Gastroesophageal sphincter (tissue), 4 donors: ENCODE measurements at regions not wholly inside any gene's neighbourhood (a gene's known extent, or its start where the extent isn't known, plus 50 kb on each side); places are given as distances from the start of the nearest gene placed in this dataset.

ENCODE experiments used
- ATAC-seq: fragments of 150-250 bp; one replicate; pipeline ENCODE4 v1.9.1; 2016; ENCODE audit warnings: mild to moderate bottlenecking, moderate library complexity
- H3K27ac ChIP-seq, 4 donors: fragments of 200-600 bp; sonication (generic) in 3 of 4; 1 replicate in 3 of 4; 2 replicates in 1 of 4; pipeline ENCODE4 v1.5.1; 2016 to 2019
- H3K27me3 ChIP-seq: fragments of 200-600 bp; sonication (generic); one replicate; pipeline ENCODE4 v1.5.1; 2019
- H3K36me3 ChIP-seq, 2 donors: fragments of 200-600 bp; sonication (generic); one replicate each; pipeline ENCODE4 v1.5.1; 2019; ENCODE audit warnings: control low read depth in 1 of 2
- H3K4me1 ChIP-seq, 3 donors: fragments of 200-600 bp; sonication (generic); 1 replicate in 2 of 3; 2 replicates in 1 of 3; pipeline ENCODE4 v1.5.1; 2016 to 2019; ENCODE audit warnings: control low read depth in 2 of 3
- H3K4me3 ChIP-seq, 2 donors: fragments of 200-600 bp; sonication (generic); one replicate each; pipeline ENCODE4 v1.5.1; 2019; ENCODE audit warnings: mild to moderate bottlenecking in 1 of 2, moderate library complexity in 1 of 2
- H3K9me3 ChIP-seq, 3 donors: fragments of 200-600 bp; sonication (generic); one replicate each; pipeline ENCODE4 v1.5.1; 2017 to 2019; ENCODE audit warnings: control low read depth in 2 of 3
- EP300 ChIP-seq: sonication (generic); formaldehyde crosslinking; IDR thresholded peaks from one replicate; pipeline ENCODE4 v1.6.1; 2017; ENCODE audit warnings: antibody characterized with exemption, mild to moderate bottlenecking
- POLR2A ChIP-seq, 2 donors: fragments of 450-650 bp; IDR thresholded peaks; one replicate each; pipeline ENCODE4 v1.6.1; 2017; ENCODE audit warnings: antibody characterized with exemption in 2 of 2, mild to moderate bottlenecking in 2 of 2, moderate library complexity in 1 of 2
- POLR2AphosphoS5 ChIP-seq: sonication (generic); formaldehyde crosslinking; IDR thresholded peaks from one replicate; pipeline ENCODE4 v1.6.1; 2017; ENCODE audit warnings: antibody characterized with exemption
- whole genome bisulfite sequencing, 2 donors: methylation state at CpG; one replicate each; pipeline ENCODE4 v1.1.5; 2018; ENCODE audit warnings: low coverage in 1 of 2; 5-methylcytosine and 5-hydroxymethylcytosine counted together
- TF ChIP-seq, protein P1 (sequence below), 4 experiments: fragments of 200-600 bp in 2 of 4; fragments of 450-650 bp in 2 of 4; sonication (generic) in 1 of 4; IDR thresholded peaks; one replicate each; pipeline ENCODE4 v1.5.1; 2017 to 2019; ENCODE audit warnings: antibody characterized with exemption in 4 of 4, mild to moderate bottlenecking in 2 of 4, moderate library complexity in 2 of 4

DNA sequence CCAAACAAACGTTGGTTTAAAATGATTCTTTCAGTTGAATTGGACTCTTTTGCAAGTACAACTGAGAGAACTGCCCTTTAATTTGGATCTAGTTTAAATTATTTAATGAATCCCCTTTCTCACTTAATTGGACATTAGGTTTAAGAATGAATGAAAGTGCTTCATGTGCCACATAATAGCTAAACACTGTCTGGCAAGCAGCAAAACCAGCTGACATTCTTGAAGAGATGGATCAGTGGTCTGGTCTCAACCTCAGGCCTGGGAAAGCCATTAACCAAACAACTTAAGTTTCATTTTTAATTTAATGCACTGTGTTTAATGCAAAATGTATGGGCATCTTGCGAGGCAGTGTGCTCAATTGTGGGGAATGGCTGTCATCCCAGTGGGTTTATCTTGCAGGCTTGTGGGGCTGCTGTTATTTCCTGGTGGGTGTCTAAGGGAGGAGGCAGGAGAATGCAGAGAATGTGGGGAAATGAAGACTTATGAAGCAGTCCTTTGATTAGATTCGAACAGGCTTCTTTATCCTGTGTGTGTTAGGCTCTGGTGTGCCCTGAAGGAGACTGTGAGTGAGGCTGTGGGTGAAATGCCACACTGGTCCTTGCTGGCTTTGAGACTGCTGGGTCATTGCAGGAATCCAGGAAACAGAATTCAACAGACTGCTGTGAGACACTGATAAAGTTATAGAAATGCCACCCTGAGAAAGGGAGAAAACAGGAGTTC lies 144.1 kb upstream of the PELI2 start:
- Histone ChIP-seq H3K27ac (no peak overlapping the region), H3K4me3 (no peak overlapping the region), H3K27me3 (no peaks in the 10 kb centered on the region), H3K9me3 (no peaks in the 10 kb centered on the region), H3K4me1 (peaks cover 0 to 23% (median 5%) of the 10 kb centered on the region in 3 donors), H3K36me3 (no peaks in the 10 kb centered on the region)
- ATAC-seq, result no peak
- 86 to 91% methylated on average over 3 of the region's 3 CpGs for WGBS, 2 donors
- TF ChIP-seq, protein P1, sequence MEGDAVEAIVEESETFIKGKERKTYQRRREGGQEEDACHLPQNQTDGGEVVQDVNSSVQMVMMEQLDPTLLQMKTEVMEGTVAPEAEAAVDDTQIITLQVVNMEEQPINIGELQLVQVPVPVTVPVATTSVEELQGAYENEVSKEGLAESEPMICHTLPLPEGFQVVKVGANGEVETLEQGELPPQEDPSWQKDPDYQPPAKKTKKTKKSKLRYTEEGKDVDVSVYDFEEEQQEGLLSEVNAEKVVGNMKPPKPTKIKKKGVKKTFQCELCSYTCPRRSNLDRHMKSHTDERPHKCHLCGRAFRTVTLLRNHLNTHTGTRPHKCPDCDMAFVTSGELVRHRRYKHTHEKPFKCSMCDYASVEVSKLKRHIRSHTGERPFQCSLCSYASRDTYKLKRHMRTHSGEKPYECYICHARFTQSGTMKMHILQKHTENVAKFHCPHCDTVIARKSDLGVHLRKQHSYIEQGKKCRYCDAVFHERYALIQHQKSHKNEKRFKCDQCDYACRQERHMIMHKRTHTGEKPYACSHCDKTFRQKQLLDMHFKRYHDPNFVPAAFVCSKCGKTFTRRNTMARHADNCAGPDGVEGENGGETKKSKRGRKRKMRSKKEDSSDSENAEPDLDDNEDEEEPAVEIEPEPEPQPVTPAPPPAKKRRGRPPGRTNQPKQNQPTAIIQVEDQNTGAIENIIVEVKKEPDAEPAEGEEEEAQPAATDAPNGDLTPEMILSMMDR (IDR thresholded peaks at IDR 0.05), result no peak
- TF ChIP-seq EP300 (no peak), POLR2AphosphoS5 (no peak), POLR2A (IDR thresholded peaks at IDR 0.05) (no peak)

DNA sequence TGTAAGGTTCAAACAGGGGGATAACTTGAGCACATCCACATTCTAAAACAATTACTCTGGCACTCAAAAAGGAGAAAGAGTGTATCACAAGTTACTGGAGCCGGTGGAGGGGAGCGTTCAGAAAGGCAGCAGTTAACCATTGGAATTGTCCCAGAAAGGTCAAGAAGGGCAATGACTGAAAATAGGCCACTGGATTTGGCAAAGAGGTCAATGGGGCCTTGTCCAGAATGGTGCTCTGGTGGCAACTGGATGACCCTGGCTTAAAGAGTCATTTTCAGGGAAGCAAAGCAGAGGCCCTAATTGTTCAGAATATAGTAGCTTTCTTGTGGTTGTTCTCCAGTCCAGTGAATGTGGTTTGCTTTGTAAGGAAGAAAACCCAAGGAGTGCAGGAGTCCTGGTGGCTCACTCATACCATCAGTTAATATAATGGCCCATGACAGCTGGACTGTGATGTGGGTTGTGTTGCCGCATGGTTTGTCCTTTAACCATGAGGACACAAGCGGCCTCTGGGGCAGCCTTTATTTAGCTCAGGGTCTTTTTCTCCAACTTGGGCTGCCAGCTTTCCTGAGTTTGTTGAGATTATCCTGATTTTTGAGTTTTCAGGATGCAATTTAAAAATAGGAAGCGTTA lies 142.8 kb upstream of the PELI2 start:
- no peaks in the 10 kb centered on the region for H3K27me3 ChIP-seq
- no peaks in the 10 kb centered on the region for H3K36me3 ChIP-seq
- WGBS, 2 donors, result 94 to 97% methylated on average over 3 to 4 of the region's 5 CpGs
- H3K9me3 ChIP-seq, result peaks cover 0 to 1% (median 0%) of the 10 kb centered on the region in 3 donors
- H3K27ac ChIP-seq, result no peak overlapping the region
- no peak for TF ChIP-seq POLR2A (IDR thresholded peaks at IDR 0.05)
- TF ChIP-seq POLR2AphosphoS5, result no peak
- TF ChIP-seq, protein P1 (IDR thresholded peaks at IDR 0.05), result no peak
- TF ChIP-seq EP300, result no peak
- peaks cover 0 to 23% (median 5%) of the 10 kb centered on the region in 3 donors for H3K4me1 ChIP-seq
- H3K4me3 ChIP-seq, result no peak overlapping the region
- no peak for ATAC-seq

DNA sequence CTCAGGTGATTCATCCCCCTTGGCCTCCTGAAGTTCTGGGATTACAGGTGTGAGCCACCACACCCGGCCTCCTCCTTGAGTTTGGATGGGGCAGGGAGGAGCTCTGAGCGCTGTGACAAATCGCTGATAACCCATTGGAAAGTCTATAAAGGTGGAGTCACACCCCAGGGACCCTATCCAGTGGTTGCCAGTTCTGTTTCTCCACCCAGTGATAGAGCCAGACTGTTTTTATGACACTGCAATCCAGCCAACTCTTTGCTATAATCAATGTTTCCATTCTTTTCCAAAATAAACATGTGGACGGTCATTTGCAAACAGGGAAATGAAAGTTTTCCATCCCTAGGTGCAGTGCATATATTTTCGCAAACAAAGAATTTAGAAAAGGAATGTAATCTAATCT lies 142.0 kb upstream of the PELI2 start:
- no peak for TF ChIP-seq POLR2A (IDR thresholded peaks at IDR 0.05)
- peaks cover 0 to 10% (median 0%) of the 10 kb centered on the region in 3 donors for H3K9me3 ChIP-seq
- ATAC-seq, result no peak
- H3K27me3 ChIP-seq, result no peaks in the 10 kb centered on the region
- WGBS, 2 donors, result 57 to 62% methylated on average over 2 to 3 of the region's 5 CpGs
- no peak overlapping the region for H3K4me3 ChIP-seq
- peaks cover 0 to 23% (median 5%) of the 10 kb centered on the region in 3 donors for H3K4me1 ChIP-seq
- H3K27ac ChIP-seq, result no peak overlapping the region
- H3K36me3 ChIP-seq, result no peaks in the 10 kb centered on the region

DNA sequence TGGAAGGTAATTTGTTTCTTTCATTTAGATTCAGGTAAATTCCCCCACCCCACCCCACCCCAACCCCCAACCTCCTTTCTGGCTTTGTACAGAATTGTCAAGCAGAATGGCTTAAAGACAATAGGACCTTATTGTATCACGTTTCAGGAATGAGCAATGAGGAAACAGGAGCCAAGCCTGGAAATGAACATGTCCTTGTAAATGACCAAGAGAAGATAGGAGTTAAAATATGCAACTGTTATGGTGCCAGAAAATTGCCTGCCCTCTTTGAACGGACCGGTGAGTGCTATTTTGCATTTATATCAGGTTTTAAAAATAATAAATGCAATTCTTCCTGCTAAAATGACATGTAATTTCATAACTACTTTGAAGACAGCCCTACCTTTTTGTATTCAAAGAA lies 141.6 kb upstream of the PELI2 start:
- Histone ChIP-seq H3K27me3 (no peaks in the 10 kb centered on the region), H3K27ac (no peak overlapping the region), H3K4me1 (peaks cover 0 to 23% (median 5%) of the 10 kb centered on the region in 3 donors), H3K4me3 (no peak overlapping the region), H3K9me3 (peaks cover 0 to 12% (median 0%) of the 10 kb centered on the region in 3 donors), H3K36me3 (no peaks in the 10 kb centered on the region)
- 20 to 21% methylated on average over 3 of the region's 3 CpGs for WGBS, 2 donors
- no peak for ATAC-seq
- TF ChIP-seq, protein P1 (IDR thresholded peaks at IDR 0.05), result no peak
- TF ChIP-seq POLR2AphosphoS5 (no peak), POLR2A (IDR thresholded peaks at IDR 0.05) (no peak), EP300 (no peak)

DNA sequence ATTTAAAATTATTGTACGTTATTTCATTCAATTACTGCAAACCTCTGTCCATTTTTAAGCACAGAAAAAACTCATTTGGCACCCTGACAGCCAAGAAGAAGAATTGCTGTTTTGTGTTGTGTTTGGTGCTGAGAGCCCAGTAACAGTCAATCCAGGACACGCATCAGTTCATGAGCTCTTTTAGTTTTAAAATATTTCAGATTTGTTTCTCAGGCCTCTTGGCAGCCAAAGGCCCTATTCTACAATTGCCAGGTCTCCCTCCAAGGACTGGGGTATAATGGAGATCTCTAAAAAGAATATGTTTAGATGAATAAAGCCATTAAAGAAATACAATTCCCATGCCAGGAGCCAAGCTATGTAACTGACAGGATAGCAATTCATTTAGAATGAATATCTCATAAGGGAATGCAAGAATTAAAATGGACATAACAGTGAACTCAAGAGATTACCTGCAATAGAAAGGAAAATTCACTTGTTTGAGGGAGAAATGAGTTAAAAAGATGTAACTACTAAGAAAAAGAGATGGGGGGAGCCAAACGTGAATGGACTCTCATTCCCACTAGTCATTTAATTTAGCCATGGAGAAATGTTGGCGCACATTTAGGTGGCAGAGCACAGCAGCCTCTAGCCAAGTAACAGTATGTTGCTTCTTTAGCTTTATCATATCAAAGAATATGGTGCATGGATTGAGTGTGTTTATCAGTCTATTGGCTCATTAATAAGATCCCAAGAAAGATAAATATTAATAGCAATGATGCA lies 140.6 kb upstream of the PELI2 start:
- H3K27ac ChIP-seq, result no peak overlapping the region
- no peak overlapping the region for H3K4me3 ChIP-seq
- peaks cover 0 to 23% (median 5%) of the 10 kb centered on the region in 3 donors for H3K4me1 ChIP-seq
- peaks cover 0 to 12% (median 0%) of the 10 kb centered on the region in 3 donors for H3K9me3 ChIP-seq
- ATAC-seq, result no peak
- no peaks in the 10 kb centered on the region for H3K36me3 ChIP-seq
- 32 to 38% methylated on average over 4 of the region's 4 CpGs for WGBS, 2 donors
- no peaks in the 10 kb centered on the region for H3K27me3 ChIP-seq
- no peak for TF ChIP-seq POLR2A (IDR thresholded peaks at IDR 0.05)
- TF ChIP-seq, protein P1 (IDR thresholded peaks at IDR 0.05), result no peak
- TF ChIP-seq EP300, result no peak
- no peak for TF ChIP-seq POLR2AphosphoS5
